ENCODE measurements at regions not wholly inside any gene's neighbourhood (a gene's known extent, or its start where the extent isn't known, plus 50 kb on each side); places are given as distances from the start of the nearest gene placed in this dataset.

GRCh38 chr10:113232928-113233511 is 283.0 kb downstream of the TCF7L2 start:
- H3K9ac ChIP-seq (ENCODE audit: low read length) = no peak overlapping the region
- no peaks in the 10 kb centered on the region for H3K9me3 ChIP-seq (ENCODE audit: low read length)
- H4K20me1 ChIP-seq (ENCODE audit: insufficient read depth) = no peaks in the 10 kb centered on the region
- no peaks in the 10 kb centered on the region for H3K9me2 ChIP-seq (ENCODE audit: insufficient read depth, low read length)
- TF ChIP-seq REST (IDR thresholded peaks at IDR 0.05; ENCODE audit: borderline replicate concordance) (no peak), SMC3 (conservative IDR thresholded peaks at IDR 0.05; ENCODE audit: poor library complexity) (no peak), POLR2AphosphoS5 (IDR thresholded peaks at IDR 0.05) (no peak), TAF1 (IDR thresholded peaks at IDR 0.05; ENCODE audit: low read depth) (no peak), EZH2 (IDR thresholded peaks at IDR 0.05; ENCODE audit: borderline replicate concordance, insufficient read depth, low read length, poor library complexity, severe bottlenecking) (no peak), EP300 (conservative IDR thresholded peaks at IDR 0.05; ENCODE audit: poor library complexity, severe bottlenecking) (no peak), MXI1 (conservative IDR thresholded peaks at IDR 0.05; ENCODE audit: poor library complexity, severe bottlenecking) (no peak), CTCF (IDR thresholded peaks at IDR 0.05; ENCODE audit: poor library complexity, severe bottlenecking) (no peak), RAD21 (conservative IDR thresholded peaks at IDR 0.05) (no peak)
- H3F3A ChIP-seq (ENCODE audit: insufficient read depth, low read length, poor library complexity, severe bottlenecking) = no peaks in the 10 kb centered on the region
- H3K4me3 ChIP-seq (ENCODE audit: low read length) = no peak overlapping the region
- H3K27ac ChIP-seq (ENCODE audit: low read length) = no peak overlapping the region
- H3K4me2 ChIP-seq (ENCODE audit: low read length) = no peak overlapping the region
- no peak overlapping the region for H2AFZ ChIP-seq (ENCODE audit: low read depth, low read length)
- no peaks in the 10 kb centered on the region for H3K27me3 ChIP-seq (ENCODE audit: insufficient read depth, low read depth, low read length)
- H3K36me3 ChIP-seq (ENCODE audit: insufficient read depth, low read length) = no peaks in the 10 kb centered on the region
- no peaks in the 10 kb centered on the region for H3K79me2 ChIP-seq (replicated peaks; ENCODE audit: insufficient read depth, low read length)

- no peaks in the 10 kb centered on the region for H4K20me1 ChIP-seq (ENCODE audit: insufficient read depth)
- H3F3A ChIP-seq (ENCODE audit: insufficient read depth, low read length, poor library complexity, severe bottlenecking) = no peaks in the 10 kb centered on the region
- H3K4me3 ChIP-seq (ENCODE audit: low read length) = no peak overlapping the region
- no peak overlapping the region for H3K27ac ChIP-seq (ENCODE audit: low read length)
- H3K9me2 ChIP-seq (ENCODE audit: insufficient read depth, low read length) = no peaks in the 10 kb centered on the region
- no peaks in the 10 kb centered on the region for H3K9me3 ChIP-seq (ENCODE audit: low read length)
- no peak overlapping the region for H2AFZ ChIP-seq (ENCODE audit: low read depth, low read length)
- no peaks in the 10 kb centered on the region for H3K36me3 ChIP-seq (ENCODE audit: insufficient read depth, low read length)
- no peaks in the 10 kb centered on the region for H3K79me2 ChIP-seq (replicated peaks; ENCODE audit: insufficient read depth, low read length)
- no peak for TF ChIP-seq POLR2AphosphoS5 (IDR thresholded peaks at IDR 0.05)
- H3K4me2 ChIP-seq (ENCODE audit: low read length) = no peak overlapping the region
- no peaks in the 10 kb centered on the region for H3K27me3 ChIP-seq (ENCODE audit: insufficient read depth, low read depth, low read length)
- H3K9ac ChIP-seq (ENCODE audit: low read length) = no peak overlapping the region
Observed at GRCh38 chr10:113234481-113234880, 284.4 kb downstream of the TCF7L2 start.

- H3K9me3 ChIP-seq (ENCODE audit: low read length) = no peaks in the 10 kb centered on the region
- H3F3A ChIP-seq (ENCODE audit: insufficient read depth, low read length, poor library complexity, severe bottlenecking) = no peaks in the 10 kb centered on the region
- no peak for TF ChIP-seq TAF1 (IDR thresholded peaks at IDR 0.05; ENCODE audit: low read depth)
- TF ChIP-seq EP300 (conservative IDR thresholded peaks at IDR 0.05; ENCODE audit: poor library complexity, severe bottlenecking) = no peak
- no peak for TF ChIP-seq EZH2 (IDR thresholded peaks at IDR 0.05; ENCODE audit: borderline replicate concordance, insufficient read depth, low read length, poor library complexity, severe bottlenecking)
- TF ChIP-seq MXI1 (conservative IDR thresholded peaks at IDR 0.05; ENCODE audit: poor library complexity, severe bottlenecking) = no peak
- no peak for TF ChIP-seq CTCF (IDR thresholded peaks at IDR 0.05; ENCODE audit: poor library complexity, severe bottlenecking)
- TF ChIP-seq REST (IDR thresholded peaks at IDR 0.05; ENCODE audit: borderline replicate concordance) = no peak
- no peak for TF ChIP-seq RAD21 (conservative IDR thresholded peaks at IDR 0.05)
- no peak for TF ChIP-seq POLR2AphosphoS5 (IDR thresholded peaks at IDR 0.05)
- no peak for TF ChIP-seq SMC3 (conservative IDR thresholded peaks at IDR 0.05; ENCODE audit: poor library complexity)
- no peaks in the 10 kb centered on the region for H3K27me3 ChIP-seq (ENCODE audit: insufficient read depth, low read depth, low read length)
- H3K36me3 ChIP-seq (ENCODE audit: insufficient read depth, low read length) = no peaks in the 10 kb centered on the region
- H3K4me2 ChIP-seq (ENCODE audit: low read length) = no peak overlapping the region
- no peak overlapping the region for H3K9ac ChIP-seq (ENCODE audit: low read length)
- no peaks in the 10 kb centered on the region for H3K79me2 ChIP-seq (replicated peaks; ENCODE audit: insufficient read depth, low read length)
- no peak overlapping the region for H3K4me3 ChIP-seq (ENCODE audit: low read length)
- no peak overlapping the region for H2AFZ ChIP-seq (ENCODE audit: low read depth, low read length)
- no peaks in the 10 kb centered on the region for H4K20me1 ChIP-seq (ENCODE audit: insufficient read depth)
- no peak overlapping the region for H3K27ac ChIP-seq (ENCODE audit: low read length)
- no peaks in the 10 kb centered on the region for H3K9me2 ChIP-seq (ENCODE audit: insufficient read depth, low read length)
Observed at GRCh38 chr10:113235508-113235907, 285.5 kb downstream of the TCF7L2 start.
